ENCODE measurements at regions not wholly inside any gene's neighbourhood (a gene's known extent, or its start where the extent isn't known, plus 50 kb on each side); places are given as distances from the start of the nearest gene placed in this dataset.

DNA sequence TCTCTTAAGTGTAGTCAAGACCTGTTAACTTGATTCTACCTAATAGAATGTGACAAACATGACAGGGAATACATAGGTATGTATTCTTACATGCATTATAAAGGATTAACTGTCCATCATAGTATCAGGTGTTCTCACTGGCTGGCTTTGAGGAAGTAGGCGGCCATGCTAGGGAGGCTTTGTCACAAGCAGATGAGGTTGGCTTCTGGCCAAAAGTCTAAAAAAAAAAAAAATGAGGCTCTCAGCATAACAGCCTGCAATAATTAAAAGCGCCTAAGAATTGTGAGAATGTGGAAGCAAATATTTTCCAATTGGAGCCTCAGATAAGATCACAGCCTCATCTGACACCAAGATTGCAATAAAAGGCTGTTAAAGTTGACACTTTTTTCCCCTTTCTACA, 1256.8 kb upstream of the SORCS1 start:
- Histone ChIP-seq H3K9me3 (ENCODE audit: control insufficient read depth in 2 of 2, insufficient read depth in 1 of 2, low read depth in 1 of 2, low read length in 1 of 2) (no peaks in the 10 kb centered on the region), H3K27me3 (ENCODE audit: control insufficient read depth in 1 of 2, insufficient read depth in 2 of 2, low read length in 2 of 2) (no peaks in the 10 kb centered on the region), H3K4me3 (ENCODE audit: low read depth in 1 of 2, low read length in 2 of 2) (no peak overlapping the region), H3K36me3 (ENCODE audit: control insufficient read depth in 2 of 2, insufficient read depth in 2 of 2, low read length in 1 of 2) (no peaks in the 10 kb centered on the region), H3K27ac (ENCODE audit: low read depth in 2 of 2, low read length in 1 of 2) (no peak overlapping the region), H3K4me1 (ENCODE audit: control insufficient read depth in 2 of 2, insufficient read depth in 2 of 2, low read length in 1 of 2) (no peaks in the 10 kb centered on the region)
- WGBS, 2 donors, result 32 to 45% methylated on average over 2 of the region's 2 CpGs

DNA sequence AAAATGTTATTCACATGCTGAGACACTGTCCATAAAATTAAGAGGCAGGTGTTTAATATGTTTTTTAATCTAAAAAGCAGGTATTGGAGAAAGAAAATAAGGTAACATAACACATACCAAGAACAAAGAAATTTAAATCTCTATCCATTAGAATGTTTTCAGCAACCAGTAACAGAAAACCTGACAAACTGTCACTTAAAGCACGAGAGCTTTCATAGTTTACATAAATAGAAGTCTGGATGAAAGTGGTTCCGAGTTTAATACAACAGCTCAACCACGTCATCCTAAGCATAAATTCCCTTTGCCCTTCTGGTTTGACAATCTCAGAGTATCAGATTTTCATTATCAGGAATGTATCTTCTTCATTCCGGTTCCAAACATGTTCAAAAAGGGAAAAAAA, 1249.4 kb upstream of the SORCS1 start:
- no peaks in the 10 kb centered on the region for H3K4me1 ChIP-seq (ENCODE audit: control insufficient read depth in 2 of 2, insufficient read depth in 2 of 2, low read length in 1 of 2)
- no peaks in the 10 kb centered on the region for H3K9me3 ChIP-seq (ENCODE audit: control insufficient read depth in 2 of 2, insufficient read depth in 1 of 2, low read depth in 1 of 2, low read length in 1 of 2)
- H3K4me3 ChIP-seq (ENCODE audit: low read depth in 1 of 2, low read length in 2 of 2), result no peak overlapping the region
- 56 to 57% methylated on average over 4 of the region's 4 CpGs for WGBS, 2 donors
- H3K36me3 ChIP-seq (ENCODE audit: control insufficient read depth in 2 of 2, insufficient read depth in 2 of 2, low read length in 1 of 2), result no peaks in the 10 kb centered on the region
- no peaks in the 10 kb centered on the region for H3K27me3 ChIP-seq (ENCODE audit: control insufficient read depth in 1 of 2, insufficient read depth in 2 of 2, low read length in 2 of 2)
- H3K27ac ChIP-seq (ENCODE audit: low read depth in 2 of 2, low read length in 1 of 2), result no peak overlapping the region

DNA sequence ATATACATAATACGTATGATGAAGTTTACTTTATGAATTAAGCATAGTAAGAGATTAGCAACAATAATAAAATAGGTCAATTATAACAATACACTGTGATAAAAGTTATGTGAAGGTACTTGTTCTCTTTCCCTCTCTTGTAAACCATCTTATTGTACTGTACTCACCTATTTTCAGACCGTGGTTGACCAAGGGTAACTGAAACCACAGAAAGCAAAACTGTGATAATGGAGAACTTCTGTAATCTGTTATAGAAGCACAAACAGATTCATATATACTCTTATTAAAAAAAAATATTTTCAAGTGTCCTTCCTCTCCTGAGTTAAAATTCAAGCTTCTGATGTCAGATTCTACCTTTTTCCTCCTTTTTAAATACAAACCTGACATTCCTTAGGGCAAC, 1247.8 kb upstream of the SORCS1 start:
- no peak overlapping the region for H3K4me3 ChIP-seq (ENCODE audit: low read depth in 1 of 2, low read length in 2 of 2)
- H3K27me3 ChIP-seq (ENCODE audit: control insufficient read depth in 1 of 2, insufficient read depth in 2 of 2, low read length in 2 of 2), result no peaks in the 10 kb centered on the region
- no peaks in the 10 kb centered on the region for H3K4me1 ChIP-seq (ENCODE audit: control insufficient read depth in 2 of 2, insufficient read depth in 2 of 2, low read length in 1 of 2)
- 43 to 58% methylated on average over 2 of the region's 2 CpGs for WGBS, 2 donors
- no peak overlapping the region for H3K27ac ChIP-seq (ENCODE audit: low read depth in 2 of 2, low read length in 1 of 2)
- H3K36me3 ChIP-seq (ENCODE audit: control insufficient read depth in 2 of 2, insufficient read depth in 2 of 2, low read length in 1 of 2), result no peaks in the 10 kb centered on the region
- no peaks in the 10 kb centered on the region for H3K9me3 ChIP-seq (ENCODE audit: control insufficient read depth in 2 of 2, insufficient read depth in 1 of 2, low read depth in 1 of 2, low read length in 1 of 2)

DNA sequence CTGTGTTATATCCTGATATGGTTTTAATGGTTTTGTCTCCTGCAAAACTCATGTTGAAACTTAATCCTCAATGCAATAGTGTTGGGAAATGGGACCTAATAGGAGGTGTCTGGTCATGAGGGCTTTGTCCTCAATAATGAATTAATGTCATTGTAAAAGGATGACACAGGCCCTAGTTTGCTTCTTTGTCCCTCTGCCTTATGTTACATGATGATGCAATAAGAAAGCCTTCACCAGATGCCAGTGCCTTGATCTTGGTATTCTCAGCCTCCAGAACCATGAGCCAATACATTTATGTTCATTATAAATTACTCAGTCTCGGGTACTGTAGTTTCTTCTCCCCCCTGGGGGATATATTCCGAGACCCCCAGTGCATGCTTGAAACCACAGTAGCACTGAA, 1247.4 kb upstream of the SORCS1 start:
- no peaks in the 10 kb centered on the region for H3K36me3 ChIP-seq (ENCODE audit: control insufficient read depth in 2 of 2, insufficient read depth in 2 of 2, low read length in 1 of 2)
- no peak overlapping the region for H3K4me3 ChIP-seq (ENCODE audit: low read depth in 1 of 2, low read length in 2 of 2)
- H3K27me3 ChIP-seq (ENCODE audit: control insufficient read depth in 1 of 2, insufficient read depth in 2 of 2, low read length in 2 of 2), result no peaks in the 10 kb centered on the region
- WGBS, 2 donors, result 69 to 77% methylated on average over 2 of the region's 2 CpGs
- H3K27ac ChIP-seq (ENCODE audit: low read depth in 2 of 2, low read length in 1 of 2), result no peak overlapping the region
- H3K9me3 ChIP-seq (ENCODE audit: control insufficient read depth in 2 of 2, insufficient read depth in 1 of 2, low read depth in 1 of 2, low read length in 1 of 2), result no peaks in the 10 kb centered on the region
- no peaks in the 10 kb centered on the region for H3K4me1 ChIP-seq (ENCODE audit: control insufficient read depth in 2 of 2, insufficient read depth in 2 of 2, low read length in 1 of 2)

DNA sequence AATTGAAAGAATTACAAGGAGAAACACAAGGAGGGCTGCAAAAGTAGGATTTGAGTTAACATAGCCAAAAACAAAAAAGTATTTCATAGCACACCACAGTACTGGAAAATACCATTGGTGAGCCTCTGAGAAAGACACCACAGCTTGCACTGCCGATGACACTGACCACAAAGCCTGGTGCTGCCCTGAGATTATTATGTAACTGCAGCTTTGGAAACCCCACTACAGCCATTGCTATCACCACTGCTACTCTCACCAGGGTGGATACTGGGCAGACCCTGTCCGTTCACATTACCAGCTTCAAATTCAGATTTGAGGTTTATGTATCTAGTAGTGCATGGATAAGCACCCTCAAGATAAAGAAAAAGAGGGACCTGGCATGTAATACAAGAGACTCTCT, 1246.7 kb upstream of the SORCS1 start:
- Histone ChIP-seq H3K4me1 (ENCODE audit: control insufficient read depth in 2 of 2, insufficient read depth in 2 of 2, low read length in 1 of 2) (no peaks in the 10 kb centered on the region), H3K27me3 (ENCODE audit: control insufficient read depth in 1 of 2, insufficient read depth in 2 of 2, low read length in 2 of 2) (no peaks in the 10 kb centered on the region), H3K4me3 (ENCODE audit: low read depth in 1 of 2, low read length in 2 of 2) (no peak overlapping the region), H3K27ac (ENCODE audit: low read depth in 2 of 2, low read length in 1 of 2) (no peak overlapping the region), H3K9me3 (ENCODE audit: control insufficient read depth in 2 of 2, insufficient read depth in 1 of 2, low read depth in 1 of 2, low read length in 1 of 2) (no peaks in the 10 kb centered on the region), H3K36me3 (ENCODE audit: control insufficient read depth in 2 of 2, insufficient read depth in 2 of 2, low read length in 1 of 2) (no peaks in the 10 kb centered on the region)
- 78 to 79% methylated on average over 2 of the region's 2 CpGs for WGBS, 2 donors

DNA sequence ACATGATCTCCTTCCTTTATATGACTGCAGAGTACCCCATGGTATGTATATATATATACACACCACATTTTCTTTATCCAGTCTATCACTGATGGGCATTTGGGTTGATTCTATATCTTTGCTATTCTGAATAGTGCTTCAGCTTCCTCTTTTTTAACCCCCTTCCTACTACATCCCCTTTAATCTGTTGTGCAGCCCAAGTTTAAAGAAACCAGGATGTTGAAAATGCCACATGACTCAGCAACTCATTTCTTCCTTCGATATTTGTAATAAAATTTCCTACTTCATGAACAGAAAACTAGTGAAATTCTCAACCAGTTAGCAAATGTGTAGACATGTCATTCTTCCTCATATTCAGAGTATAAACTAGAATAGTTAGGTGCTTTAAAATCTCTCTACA, 1245.7 kb upstream of the SORCS1 start:
- Histone ChIP-seq H3K36me3 (ENCODE audit: control insufficient read depth in 2 of 2, insufficient read depth in 2 of 2, low read length in 1 of 2) (no peaks in the 10 kb centered on the region), H3K4me1 (ENCODE audit: control insufficient read depth in 2 of 2, insufficient read depth in 2 of 2, low read length in 1 of 2) (no peaks in the 10 kb centered on the region), H3K4me3 (ENCODE audit: low read depth in 1 of 2, low read length in 2 of 2) (no peak overlapping the region), H3K27ac (ENCODE audit: low read depth in 2 of 2, low read length in 1 of 2) (no peak overlapping the region), H3K27me3 (ENCODE audit: control insufficient read depth in 1 of 2, insufficient read depth in 2 of 2, low read length in 2 of 2) (no peaks in the 10 kb centered on the region), H3K9me3 (ENCODE audit: control insufficient read depth in 2 of 2, insufficient read depth in 1 of 2, low read depth in 1 of 2, low read length in 1 of 2) (no peaks in the 10 kb centered on the region)
- 66 to 78% methylated on average over 1 of the region's 1 CpG for WGBS, 2 donors

DNA sequence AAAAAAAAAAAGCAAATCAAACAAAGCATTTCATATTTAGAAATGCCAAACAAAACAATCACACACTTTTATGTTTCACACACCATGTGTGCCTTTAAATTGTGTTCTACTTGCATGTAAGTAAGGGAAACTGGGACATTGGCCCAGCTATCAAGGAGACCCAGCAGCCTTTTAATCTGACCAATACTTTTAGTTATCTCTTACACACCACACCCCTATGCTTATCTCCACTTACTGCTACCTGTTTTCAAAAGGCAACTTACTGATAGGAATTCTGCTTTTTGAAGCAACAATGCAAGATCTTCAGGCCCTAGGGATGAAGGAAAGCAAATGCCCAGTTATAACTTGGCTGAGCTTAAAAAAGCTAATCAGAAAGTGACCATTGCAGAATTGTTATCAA, 1244.8 kb upstream of the SORCS1 start:
- no peaks in the 10 kb centered on the region for H3K36me3 ChIP-seq (ENCODE audit: control insufficient read depth in 2 of 2, insufficient read depth in 2 of 2, low read length in 1 of 2)
- no peaks in the 10 kb centered on the region for H3K27me3 ChIP-seq (ENCODE audit: control insufficient read depth in 1 of 2, insufficient read depth in 2 of 2, low read length in 2 of 2)
- no peaks in the 10 kb centered on the region for H3K9me3 ChIP-seq (ENCODE audit: control insufficient read depth in 2 of 2, insufficient read depth in 1 of 2, low read depth in 1 of 2, low read length in 1 of 2)
- H3K4me1 ChIP-seq (ENCODE audit: control insufficient read depth in 2 of 2, insufficient read depth in 2 of 2, low read length in 1 of 2), result no peaks in the 10 kb centered on the region
- no peak overlapping the region for H3K27ac ChIP-seq (ENCODE audit: low read depth in 2 of 2, low read length in 1 of 2)
- no peak overlapping the region for H3K4me3 ChIP-seq (ENCODE audit: low read depth in 1 of 2, low read length in 2 of 2)

DNA sequence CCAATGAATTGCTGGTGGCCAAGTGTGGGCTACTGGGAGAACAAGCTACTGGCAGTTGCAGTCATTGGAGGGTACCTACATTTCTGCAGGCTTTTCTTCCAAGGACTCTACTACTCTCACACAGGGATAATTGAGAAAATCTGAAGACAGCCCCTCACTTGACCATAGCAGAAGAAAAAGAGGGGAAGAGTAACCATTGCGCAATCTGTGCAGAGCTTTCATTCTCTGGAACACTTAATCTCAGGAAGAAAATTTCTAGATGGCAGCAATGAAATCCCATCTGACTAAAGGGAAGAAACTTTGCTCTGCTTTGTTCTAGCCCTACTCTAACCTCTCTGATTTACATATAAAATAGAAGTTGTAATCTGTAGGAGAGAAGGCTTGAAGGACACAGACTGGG, 1239.6 kb upstream of the SORCS1 start:
- no peak overlapping the region for H3K27ac ChIP-seq (ENCODE audit: low read depth in 2 of 2, low read length in 1 of 2)
- no peaks in the 10 kb centered on the region for H3K27me3 ChIP-seq (ENCODE audit: control insufficient read depth in 1 of 2, insufficient read depth in 2 of 2, low read length in 2 of 2)
- no peaks in the 10 kb centered on the region for H3K4me1 ChIP-seq (ENCODE audit: control insufficient read depth in 2 of 2, insufficient read depth in 2 of 2, low read length in 1 of 2)
- peaks cover 0 to 2% of the 10 kb centered on the region in 2 donors for H3K9me3 ChIP-seq (ENCODE audit: control insufficient read depth in 2 of 2, insufficient read depth in 1 of 2, low read depth in 1 of 2, low read length in 1 of 2)
- no peak overlapping the region for H3K4me3 ChIP-seq (ENCODE audit: low read depth in 1 of 2, low read length in 2 of 2)
- H3K36me3 ChIP-seq (ENCODE audit: control insufficient read depth in 2 of 2, insufficient read depth in 2 of 2, low read length in 1 of 2), result no peaks in the 10 kb centered on the region
- WGBS, 2 donors, result 94 to 97% methylated on average over 1 of the region's 1 CpG

DNA sequence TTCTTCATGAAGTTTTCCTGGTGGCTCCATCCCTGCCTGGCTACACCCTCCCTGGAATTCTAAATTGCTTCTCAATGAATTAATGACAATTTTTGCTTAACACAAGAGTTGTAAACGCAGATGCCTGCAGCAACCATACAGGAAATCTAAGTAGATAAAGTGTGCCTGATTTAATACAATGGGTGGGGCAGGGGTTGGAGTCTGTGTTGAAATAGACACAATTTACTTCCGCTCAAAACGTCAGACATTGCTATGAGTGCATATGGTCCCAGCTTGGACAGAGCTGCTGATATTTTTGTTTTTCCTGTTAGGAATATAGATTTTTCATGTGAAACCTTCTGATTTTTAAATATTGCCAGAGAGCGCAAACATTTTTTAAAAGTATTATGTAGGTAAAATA, 1235.0 kb upstream of the SORCS1 start:
- WGBS, 2 donors, result 68% methylated on average over 4 of the region's 4 CpGs
- Histone ChIP-seq H3K4me3 (ENCODE audit: low read depth in 1 of 2, low read length in 2 of 2) (no peak overlapping the region), H3K9me3 (ENCODE audit: control insufficient read depth in 2 of 2, insufficient read depth in 1 of 2, low read depth in 1 of 2, low read length in 1 of 2) (peaks cover 0 to 2% of the 10 kb centered on the region in 2 donors), H3K4me1 (ENCODE audit: control insufficient read depth in 2 of 2, insufficient read depth in 2 of 2, low read length in 1 of 2) (no peaks in the 10 kb centered on the region), H3K27ac (ENCODE audit: low read depth in 2 of 2, low read length in 1 of 2) (no peak overlapping the region), H3K27me3 (ENCODE audit: control insufficient read depth in 1 of 2, insufficient read depth in 2 of 2, low read length in 2 of 2) (no peaks in the 10 kb centered on the region), H3K36me3 (ENCODE audit: control insufficient read depth in 2 of 2, insufficient read depth in 2 of 2, low read length in 1 of 2) (no peaks in the 10 kb centered on the region)

DNA sequence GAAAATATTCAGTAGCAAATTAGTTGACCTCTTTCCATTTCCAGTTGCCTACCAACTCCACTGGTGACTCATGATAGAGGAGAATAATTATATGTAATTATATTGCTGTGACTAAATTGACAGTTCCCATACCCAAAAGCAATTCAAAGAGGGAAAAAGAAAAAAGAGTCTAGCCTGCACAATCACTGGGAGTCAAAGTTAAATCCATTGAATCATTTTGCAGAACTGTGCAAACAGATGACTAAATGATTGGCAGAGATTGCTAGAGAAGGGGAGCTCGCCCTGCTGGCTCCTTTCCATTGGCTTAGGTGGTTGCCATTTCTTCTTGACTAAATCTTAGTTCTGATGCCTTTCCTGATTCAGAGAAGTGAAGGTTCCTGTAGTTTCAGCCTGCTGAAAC, 1228.6 kb upstream of the SORCS1 start:
- H3K36me3 ChIP-seq (ENCODE audit: control insufficient read depth in 2 of 2, insufficient read depth in 2 of 2, low read length in 1 of 2), result no peaks in the 10 kb centered on the region
- no peak overlapping the region for H3K27ac ChIP-seq (ENCODE audit: low read depth in 2 of 2, low read length in 1 of 2)
- 10 to 18% methylated on average over 1 of the region's 1 CpG for WGBS, 2 donors
- H3K27me3 ChIP-seq (ENCODE audit: control insufficient read depth in 1 of 2, insufficient read depth in 2 of 2, low read length in 2 of 2), result no peaks in the 10 kb centered on the region
- no peaks in the 10 kb centered on the region for H3K4me1 ChIP-seq (ENCODE audit: control insufficient read depth in 2 of 2, insufficient read depth in 2 of 2, low read length in 1 of 2)
- H3K4me3 ChIP-seq (ENCODE audit: low read depth in 1 of 2, low read length in 2 of 2), result no peak overlapping the region
- H3K9me3 ChIP-seq (ENCODE audit: control insufficient read depth in 2 of 2, insufficient read depth in 1 of 2, low read depth in 1 of 2, low read length in 1 of 2), result no peaks in the 10 kb centered on the region
